ENCODE measurements at regions not wholly inside any gene's neighbourhood (a gene's known extent, or its start where the extent isn't known, plus 50 kb on each side); places are given as distances from the start of the nearest gene placed in this dataset.

- no peak for DNase-seq
- H3K36me3 Mint-ChIP-seq = no peaks in the 10 kb centered on the region
- H3K4me3 Mint-ChIP-seq = no peak overlapping the region
- H3K4me1 Mint-ChIP-seq = no peaks in the 10 kb centered on the region
- H3K27ac Mint-ChIP-seq = no peak overlapping the region
- H3K9me3 Mint-ChIP-seq = no peaks in the 10 kb centered on the region
- peaks cover 3% of the 10 kb centered on the region for H3K27me3 Mint-ChIP-seq
Observed at GRCh38 chrY:7169475-7169874, 257.9 kb upstream of the AMELY start.

GRCh38 chrY:7141477-7141876 lies 229.9 kb upstream of the AMELY start:
- H3K27ac Mint-ChIP-seq = no peak overlapping the region
- no peaks in the 10 kb centered on the region for H3K27me3 Mint-ChIP-seq
- DNase-seq = no peak
- no peaks in the 10 kb centered on the region for H3K9me3 Mint-ChIP-seq
- H3K4me3 Mint-ChIP-seq = no peak overlapping the region
- no peaks in the 10 kb centered on the region for H3K36me3 Mint-ChIP-seq
- no peaks in the 10 kb centered on the region for H3K4me1 Mint-ChIP-seq
